B cell (primary cell): ENCODE measurements at regions not wholly inside any gene's neighbourhood (a gene's known extent, or its start where the extent isn't known, plus 50 kb on each side); places are given as distances from the start of the nearest gene placed in this dataset.

Experiments used
- ATAC-seq: fragments of 200-7000 bp; cut with Tn5 transposase; one replicate; pipeline ENCODE4 v1.10.0; 2021; ENCODE audit warnings: low read depth, mild to moderate bottlenecking, moderate number of reproducible peaks, moderate library complexity
- CTCF ChIA-PET: fragments of 350-600 bp; sonication (Branson Sonifier 250); formaldehyde crosslinking; loops from one replicate; lab custom pipeline; 2021; ENCODE audit warnings: antibody characterized with exemption, inconsistent platforms; lab: Charles Lee
- POLR2A ChIA-PET: fragments of 350-600 bp; sonication (Branson Sonifier 250); formaldehyde crosslinking; loops from one replicate; lab custom pipeline; 2021; ENCODE audit warnings: antibody characterized with exemption; lab: Charles Lee
- DNase-seq: peaks from one replicate; pipeline ENCODE4 v3.0.0; 2013
- H2AFZ ChIP-seq: 2 replicates; pipeline ENCODE4 v1.6.1; 2012; ENCODE audit warnings: mild to moderate bottlenecking, low read depth, low read length; ENCODE audit not compliant: insufficient read depth, poor library complexity, severe bottlenecking
- H3K27ac ChIP-seq, 2 donors: 1 replicate in 1 of 2; 2 replicates in 1 of 2; pipeline ENCODE4 v1.5.1; 2012 to 2013; ENCODE audit warnings: low read length in 2 of 2, mild to moderate bottlenecking in 2 of 2, moderate library complexity in 1 of 2
- H3K27me3 ChIP-seq, 4 experiments: fragments of 200-600 bp in 1 of 4; sonication (generic) in 1 of 4; replicated peaks in 1 of 4; 1 replicate in 2 of 4; 2 replicates in 2 of 4; pipeline versions ENCODE4 v1.6.1 to v1.7.0; 2013 to 2016; ENCODE audit warnings: low read length in 3 of 4, mild to moderate bottlenecking in 2 of 4, mixed read lengths in 1 of 4, moderate library complexity in 1 of 4; ENCODE audit not compliant: insufficient read depth in 4 of 4, control insufficient read depth in 3 of 4; ENCODE audit errors: control extremely low read depth in 1 of 4
- H3K36me3 ChIP-seq, 2 experiments: replicated peaks in 1 of 2; 1 replicate in 1 of 2; 2 replicates in 1 of 2; pipeline versions ENCODE4 v1.6.1 to v1.7.1; 2013; ENCODE audit warnings: low read length in 1 of 2; ENCODE audit not compliant: insufficient read depth in 2 of 2, control insufficient read depth in 1 of 2; ENCODE audit errors: control extremely low read depth in 1 of 2, extremely low read depth in 1 of 2
- H3K4me1 ChIP-seq, 2 donors: fragments of 200-600 bp in 1 of 2; sonication (generic) in 1 of 2; 1 replicate in 1 of 2; 2 replicates in 1 of 2; pipeline versions ENCODE4 v1.5.1 to v1.6.1; 2013 to 2017; ENCODE audit warnings: low read length in 2 of 2; ENCODE audit not compliant: control insufficient read depth in 2 of 2, insufficient read depth in 2 of 2
- H3K4me2 ChIP-seq: replicated peaks from 2 replicates; pipeline ENCODE3; 2012; ENCODE audit warnings: mild to moderate bottlenecking, low read depth, low read length; ENCODE audit not compliant: poor library complexity, severe bottlenecking
- H3K4me3 ChIP-seq, 5 experiments: fragments of 200-600 bp in 1 of 5; sonication (generic) in 1 of 5; 1 replicate in 3 of 5; 2 replicates in 2 of 5; pipeline versions ENCODE4 v1.5.1 to v1.7.0; 2011 to 2016; ENCODE audit warnings: low read length in 4 of 5, mild to moderate bottlenecking in 4 of 5, low read depth in 2 of 5, control low read depth in 1 of 5, moderate library complexity in 1 of 5; ENCODE audit not compliant: insufficient read depth in 1 of 5; ENCODE audit errors: control extremely low read depth in 1 of 5, extremely low read depth in 1 of 5
- H3K79me2 ChIP-seq: fragments of 200-600 bp; sonication (generic); one replicate; pipeline ENCODE4 v1.6.0; 2016; ENCODE audit warnings: low read length; ENCODE audit not compliant: control insufficient read depth, insufficient read depth
- H3K9ac ChIP-seq: fragments of 200-600 bp; sonication (generic); 2 replicates; pipeline ENCODE4 v1.6.1; 2017; ENCODE audit warnings: mild to moderate bottlenecking, low read length, moderate library complexity
- H3K9me3 ChIP-seq, 3 donors: one replicate each; pipeline versions ENCODE4 v1.6.1 to v1.7.1; 2013; ENCODE audit warnings: low read length in 2 of 3; ENCODE audit not compliant: control insufficient read depth in 2 of 3, insufficient read depth in 1 of 3; ENCODE audit errors: control extremely low read depth in 1 of 3
- H4K20me1 ChIP-seq: 2 replicates; pipeline ENCODE4 v1.6.0; 2012; ENCODE audit warnings: mild to moderate bottlenecking, low read length; ENCODE audit not compliant: insufficient read depth, control insufficient read depth, poor library complexity, severe bottlenecking
- H3K27ac Mint-ChIP-seq: one replicate; pipeline ENCODE4 v1.8.0; 2021; ENCODE audit warnings: mixed read lengths
- H3K27me3 Mint-ChIP-seq: one replicate; pipeline ENCODE4 v1.8.0; 2021; ENCODE audit warnings: mixed read lengths
- H3K4me1 Mint-ChIP-seq: one replicate; pipeline ENCODE4 v1.8.0; 2021; ENCODE audit warnings: mixed read lengths
- H3K4me3 Mint-ChIP-seq: one replicate; pipeline ENCODE4 v1.8.0; 2021; ENCODE audit warnings: mixed read lengths
- H3K9me3 Mint-ChIP-seq: one replicate; pipeline ENCODE4 v1.8.0; 2022; ENCODE audit warnings: mixed read lengths; ENCODE audit not compliant: insufficient read depth
- EZH2 ChIP-seq: IDR thresholded peaks from 2 replicates; pipeline ENCODE4 v1.6.1; 2012; ENCODE audit warnings: borderline replicate concordance, low read depth, mild to moderate bottlenecking, moderate library complexity, low read length; ENCODE audit not compliant: insufficient read depth, poor library complexity, severe bottlenecking
- WGBS: methylation state at CpG from one replicate; pipeline ENCODE4 v1.1.5; 2013; ENCODE audit warnings: missing lambda C conversion rate; ENCODE audit not compliant: insufficient coverage; 5-methylcytosine and 5-hydroxymethylcytosine counted together
- intact Hi-C: fragments of 100-400 bp; cut with micrococcal nuclease; formaldehyde crosslinking; loops from one replicate; pipeline ENCODE4 v1.10.0; 2022
- TF ChIP-seq, protein P1 (sequence below): fragments of 200-600 bp; IDR thresholded peaks from one replicate; pipeline ENCODE4 v1.8.0; 2022; ENCODE audit warnings: antibody characterized with exemption, mild to moderate bottlenecking

DNA sequence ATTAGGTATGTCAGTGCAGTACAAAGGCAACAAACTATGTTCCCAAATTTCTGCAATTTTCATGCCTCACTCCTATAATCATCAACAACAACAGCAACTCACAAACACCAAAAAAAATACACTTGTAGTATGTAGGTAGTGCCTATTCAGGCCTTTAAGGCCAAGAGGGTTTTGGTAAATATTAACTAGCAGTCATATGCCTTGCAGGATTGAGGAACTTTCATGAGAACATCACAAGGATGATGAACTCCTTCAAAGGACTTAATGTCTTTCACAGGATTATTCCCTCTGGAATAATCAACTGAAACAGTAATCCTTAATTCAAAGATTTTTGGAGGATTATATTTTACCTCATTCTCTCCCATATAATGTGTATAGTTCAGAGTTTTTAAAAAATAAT is 293.8 kb downstream of the NOVA1 start:
- Mint-ChIP-seq H3K27ac (no peak overlapping the region), H3K9me3 (peaks cover 9% of the 10 kb centered on the region), H3K27me3 (no peaks in the 10 kb centered on the region), H3K4me1 (no peaks in the 10 kb centered on the region), H3K4me3 (no peak overlapping the region)
- H4K20me1 ChIP-seq: no peaks in the 10 kb centered on the region
- CTCF ChIA-PET: no interaction called here
- H3K27ac ChIP-seq: no peak overlapping the region
- TF ChIP-seq, protein P1, sequence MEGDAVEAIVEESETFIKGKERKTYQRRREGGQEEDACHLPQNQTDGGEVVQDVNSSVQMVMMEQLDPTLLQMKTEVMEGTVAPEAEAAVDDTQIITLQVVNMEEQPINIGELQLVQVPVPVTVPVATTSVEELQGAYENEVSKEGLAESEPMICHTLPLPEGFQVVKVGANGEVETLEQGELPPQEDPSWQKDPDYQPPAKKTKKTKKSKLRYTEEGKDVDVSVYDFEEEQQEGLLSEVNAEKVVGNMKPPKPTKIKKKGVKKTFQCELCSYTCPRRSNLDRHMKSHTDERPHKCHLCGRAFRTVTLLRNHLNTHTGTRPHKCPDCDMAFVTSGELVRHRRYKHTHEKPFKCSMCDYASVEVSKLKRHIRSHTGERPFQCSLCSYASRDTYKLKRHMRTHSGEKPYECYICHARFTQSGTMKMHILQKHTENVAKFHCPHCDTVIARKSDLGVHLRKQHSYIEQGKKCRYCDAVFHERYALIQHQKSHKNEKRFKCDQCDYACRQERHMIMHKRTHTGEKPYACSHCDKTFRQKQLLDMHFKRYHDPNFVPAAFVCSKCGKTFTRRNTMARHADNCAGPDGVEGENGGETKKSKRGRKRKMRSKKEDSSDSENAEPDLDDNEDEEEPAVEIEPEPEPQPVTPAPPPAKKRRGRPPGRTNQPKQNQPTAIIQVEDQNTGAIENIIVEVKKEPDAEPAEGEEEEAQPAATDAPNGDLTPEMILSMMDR: no peak
- TF ChIP-seq EZH2: no peak
- intact Hi-C loops: no loop called here
- no peak overlapping the region for H3K4me2 ChIP-seq
- ATAC-seq: no peak
- no peaks in the 10 kb centered on the region for H3K36me3 ChIP-seq
- no peak overlapping the region for H3K9ac ChIP-seq
- no peak for DNase-seq
- no peaks in the 10 kb centered on the region for H3K27me3 ChIP-seq
- no peaks in the 10 kb centered on the region for H3K4me1 ChIP-seq
- H3K79me2 ChIP-seq: no peaks in the 10 kb centered on the region
- POLR2A ChIA-PET: no interaction called here
- H3K9me3 ChIP-seq: peaks cover 0 to 5% (median 0%) of the 10 kb centered on the region in 3 donors
- no peak overlapping the region for H2AFZ ChIP-seq
- no peak overlapping the region for H3K4me3 ChIP-seq

DNA sequence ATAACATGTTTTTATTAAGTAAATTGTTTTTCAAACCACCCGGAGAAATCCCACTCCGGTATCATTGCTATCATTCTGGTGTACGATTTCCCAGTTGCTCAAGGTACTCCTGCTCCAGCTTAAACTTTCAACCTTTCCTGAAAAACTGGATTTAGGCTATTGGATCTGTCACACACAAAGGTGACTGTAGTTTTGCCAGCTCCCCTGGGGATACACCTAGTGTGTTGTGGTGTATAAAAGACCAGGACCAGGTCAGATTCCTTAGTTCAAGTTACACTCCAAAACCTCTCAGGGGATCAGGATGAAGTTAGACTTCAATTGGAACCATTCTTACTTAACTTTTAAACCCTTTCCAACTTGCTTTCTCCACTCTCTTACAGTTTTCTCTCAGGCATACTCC is 303.9 kb downstream of the NOVA1 start:
- ChIA-PET CTCF (no interaction called here), POLR2A (no interaction called here)
- H2AFZ ChIP-seq: no peak overlapping the region
- no peak for DNase-seq
- Mint-ChIP-seq H3K4me1 (no peaks in the 10 kb centered on the region), H3K9me3 (no peaks in the 10 kb centered on the region), H3K4me3 (no peak overlapping the region), H3K27me3 (no peaks in the 10 kb centered on the region), H3K27ac (no peak overlapping the region)
- no peak overlapping the region for H3K4me2 ChIP-seq
- WGBS: 100% methylated on average over 3 of the region's 3 CpGs
- H3K4me1 ChIP-seq: no peaks in the 10 kb centered on the region
- H4K20me1 ChIP-seq: no peaks in the 10 kb centered on the region
- H3K36me3 ChIP-seq: no peaks in the 10 kb centered on the region
- no peak for ATAC-seq
- H3K27ac ChIP-seq: no peak overlapping the region
- H3K4me3 ChIP-seq: no peak overlapping the region
- no peaks in the 10 kb centered on the region for H3K79me2 ChIP-seq
- no peak overlapping the region for H3K9ac ChIP-seq
- peaks cover 0 to 3% (median 0%) of the 10 kb centered on the region in 3 donors for H3K9me3 ChIP-seq
- intact Hi-C loops: no loop called here
- TF ChIP-seq, protein P1: no peak
- no peak for TF ChIP-seq EZH2
- no peaks in the 10 kb centered on the region for H3K27me3 ChIP-seq
